ENCODE measurements at regions not wholly inside any gene's neighbourhood (a gene's known extent, or its start where the extent isn't known, plus 50 kb on each side); places are given as distances from the start of the nearest gene placed in this dataset.
"Not testable (repeated sequence)": the region's sequence is repeated elsewhere in the genome, so short reads cannot be mapped to it uniquely, and the experiment has no call there.

DNA sequence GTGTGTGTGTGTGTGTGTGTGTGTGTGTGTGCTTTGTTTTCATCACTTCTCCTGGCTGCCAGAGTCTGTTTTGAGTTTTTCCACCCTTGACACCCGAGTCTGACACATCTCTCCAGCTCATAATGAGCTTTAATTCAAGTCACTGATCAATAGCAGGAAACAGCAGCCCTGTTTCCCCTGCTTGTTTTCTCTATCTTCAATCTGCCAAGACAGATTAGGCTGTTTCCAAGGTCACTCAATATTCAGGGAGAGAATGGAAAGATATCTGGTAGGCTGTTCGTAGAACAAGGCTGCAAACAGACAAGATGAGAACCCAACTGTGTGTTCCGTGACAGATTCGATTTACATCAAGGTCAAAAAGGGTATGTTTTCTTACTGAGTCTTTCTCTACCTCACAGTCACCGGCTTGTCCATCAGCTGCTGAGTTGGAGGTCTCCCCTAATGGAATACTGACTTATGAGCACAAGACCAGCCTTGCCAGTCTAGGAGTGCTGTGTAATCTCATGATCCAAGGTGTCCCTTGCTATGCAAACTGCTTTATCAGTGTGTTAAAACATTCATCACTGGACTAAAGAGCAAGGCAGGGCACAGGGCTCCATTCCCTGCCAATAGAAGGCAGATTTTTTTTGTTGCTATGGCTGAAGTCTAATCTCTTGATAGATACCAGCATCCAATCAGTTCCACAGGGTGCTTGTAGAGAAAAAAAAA is 187.9 kb upstream of the LMCD1 start:
- Histone ChIP-seq H3K36me3 (no peaks in the 10 kb centered on the region), H3K27me3 (no peaks in the 10 kb centered on the region), H3K27ac (no peak overlapping the region), H3K4me1 (no peaks in the 10 kb centered on the region), H3K9me3 (no peaks in the 10 kb centered on the region), H3K4me3 (no peak overlapping the region)
- TF ChIP-seq, protein P1, sequence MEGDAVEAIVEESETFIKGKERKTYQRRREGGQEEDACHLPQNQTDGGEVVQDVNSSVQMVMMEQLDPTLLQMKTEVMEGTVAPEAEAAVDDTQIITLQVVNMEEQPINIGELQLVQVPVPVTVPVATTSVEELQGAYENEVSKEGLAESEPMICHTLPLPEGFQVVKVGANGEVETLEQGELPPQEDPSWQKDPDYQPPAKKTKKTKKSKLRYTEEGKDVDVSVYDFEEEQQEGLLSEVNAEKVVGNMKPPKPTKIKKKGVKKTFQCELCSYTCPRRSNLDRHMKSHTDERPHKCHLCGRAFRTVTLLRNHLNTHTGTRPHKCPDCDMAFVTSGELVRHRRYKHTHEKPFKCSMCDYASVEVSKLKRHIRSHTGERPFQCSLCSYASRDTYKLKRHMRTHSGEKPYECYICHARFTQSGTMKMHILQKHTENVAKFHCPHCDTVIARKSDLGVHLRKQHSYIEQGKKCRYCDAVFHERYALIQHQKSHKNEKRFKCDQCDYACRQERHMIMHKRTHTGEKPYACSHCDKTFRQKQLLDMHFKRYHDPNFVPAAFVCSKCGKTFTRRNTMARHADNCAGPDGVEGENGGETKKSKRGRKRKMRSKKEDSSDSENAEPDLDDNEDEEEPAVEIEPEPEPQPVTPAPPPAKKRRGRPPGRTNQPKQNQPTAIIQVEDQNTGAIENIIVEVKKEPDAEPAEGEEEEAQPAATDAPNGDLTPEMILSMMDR (IDR thresholded peaks at IDR 0.05), result no peak
- no peak for DNase-seq (ENCODE audit: low spot score)

DNA sequence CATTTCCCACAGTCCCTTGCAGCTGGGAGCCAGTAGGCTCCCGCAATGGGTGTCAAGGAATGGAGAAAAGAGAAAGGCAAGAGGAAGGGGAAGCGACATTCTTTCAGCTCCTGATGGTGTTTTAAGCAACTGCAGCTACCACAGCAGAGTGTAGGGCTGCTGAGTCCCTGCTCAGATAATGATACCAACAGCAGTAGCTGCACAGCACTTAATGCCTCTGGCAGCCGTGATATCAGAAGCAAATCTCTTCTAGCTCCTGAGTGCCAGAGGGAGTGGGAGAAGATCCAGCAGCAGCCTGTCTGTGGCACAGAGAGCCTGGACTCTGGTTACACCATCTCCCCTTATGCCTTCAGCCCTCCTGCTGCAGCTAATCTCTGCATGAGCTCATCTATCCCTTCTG is 186.1 kb upstream of the LMCD1 start:
- H3K27ac ChIP-seq; H3K9me3 ChIP-seq; H3K4me3 ChIP-seq; H3K36me3 ChIP-seq; H3K27me3 ChIP-seq; H3K4me1 ChIP-seq; DNase-seq (ENCODE audit: low spot score): not testable (repeated sequence)

DNA sequence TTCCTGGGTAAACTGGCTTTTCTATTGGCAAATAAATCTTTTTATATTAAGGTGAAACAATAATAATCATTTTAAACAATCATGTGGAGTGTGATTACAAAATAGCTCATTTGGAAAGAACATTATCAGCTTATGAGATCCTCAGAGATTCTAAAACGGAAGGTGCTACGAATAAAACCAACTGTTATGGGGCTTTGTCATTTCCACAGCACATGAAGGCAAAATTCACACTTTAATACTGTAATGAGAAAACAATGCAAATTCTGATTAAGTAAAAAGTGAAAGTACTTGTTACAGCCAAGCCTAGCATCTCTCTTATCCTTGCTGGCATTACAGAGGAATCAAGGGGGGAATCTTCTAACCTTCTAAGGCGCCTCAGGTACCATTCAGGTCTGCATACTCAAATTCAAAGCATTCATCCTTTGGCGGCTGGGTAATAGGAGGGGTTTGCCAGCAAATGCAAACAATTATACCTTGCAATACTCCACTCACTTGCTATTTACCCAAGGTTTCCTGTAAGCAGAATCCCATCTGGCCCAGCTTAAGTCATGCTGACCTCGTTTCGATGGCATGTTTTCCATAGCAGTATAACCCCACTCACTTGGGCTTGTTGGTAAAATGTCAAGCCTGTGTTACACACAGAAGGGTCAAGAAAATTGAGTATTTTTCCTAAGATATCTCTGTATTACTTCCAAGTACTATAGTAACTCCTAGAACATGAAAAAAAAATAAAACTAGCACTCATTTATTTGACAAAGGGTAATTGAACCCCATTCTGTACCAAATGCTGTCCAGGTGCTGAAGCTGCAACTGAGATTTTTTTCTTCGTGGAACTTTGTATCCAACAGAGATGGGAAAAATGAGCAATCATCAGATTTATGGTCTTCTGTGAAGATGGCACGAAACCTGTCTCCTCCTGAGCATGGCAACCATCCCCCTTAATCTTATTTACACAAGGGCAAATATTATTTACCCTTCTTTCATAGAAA is 183.7 kb upstream of the LMCD1 start:
- no peaks in the 10 kb centered on the region for H3K27me3 ChIP-seq
- no peaks in the 10 kb centered on the region for H3K9me3 ChIP-seq
- no peaks in the 10 kb centered on the region for H3K36me3 ChIP-seq
- no peaks in the 10 kb centered on the region for H3K4me1 ChIP-seq
- no peak overlapping the region for H3K27ac ChIP-seq
- no peak overlapping the region for H3K4me3 ChIP-seq
- TF ChIP-seq, protein P1 (IDR thresholded peaks at IDR 0.05), result no peak
- DNase-seq (ENCODE audit: low spot score), result no peak

DNA sequence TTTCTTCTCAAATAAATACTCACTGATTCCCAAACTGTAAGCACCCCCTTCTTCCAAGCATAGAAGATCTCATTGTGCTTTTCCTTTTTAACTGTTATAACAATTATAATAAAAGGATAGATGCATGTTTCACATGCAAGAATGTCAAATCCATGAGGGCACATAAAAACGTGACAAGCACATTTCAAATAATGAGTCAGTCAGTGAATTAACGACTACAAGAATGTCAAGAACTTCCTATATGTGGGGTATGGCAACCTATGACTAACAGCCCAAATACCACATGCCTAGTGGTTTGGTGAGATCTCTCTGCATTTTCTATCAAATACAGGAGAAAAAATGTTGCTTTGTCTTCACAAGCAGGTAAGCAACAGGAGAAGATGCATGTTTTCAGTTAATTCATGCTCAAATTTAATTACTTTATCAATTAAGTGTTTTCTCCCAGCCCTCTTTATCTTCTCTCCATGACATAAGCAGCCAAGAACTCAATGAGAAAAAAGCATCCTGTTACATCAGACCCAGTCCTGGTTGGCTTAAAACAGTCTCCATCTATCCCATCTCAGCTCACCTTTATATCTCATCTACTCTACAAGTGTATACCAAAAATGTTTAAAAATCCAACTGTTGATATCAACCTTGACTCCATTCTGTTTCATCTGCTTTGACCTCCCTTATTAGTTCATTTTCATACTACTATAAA is 181.5 kb upstream of the LMCD1 start:
- DNase-seq (ENCODE audit: low spot score), result no peak
- no peak overlapping the region for H3K4me3 ChIP-seq
- H3K27me3 ChIP-seq, result no peaks in the 10 kb centered on the region
- H3K4me1 ChIP-seq, result no peaks in the 10 kb centered on the region
- no peak overlapping the region for H3K27ac ChIP-seq
- TF ChIP-seq, protein P1 (IDR thresholded peaks at IDR 0.05), result no peak
- H3K9me3 ChIP-seq, result no peaks in the 10 kb centered on the region
- H3K36me3 ChIP-seq, result no peaks in the 10 kb centered on the region

DNA sequence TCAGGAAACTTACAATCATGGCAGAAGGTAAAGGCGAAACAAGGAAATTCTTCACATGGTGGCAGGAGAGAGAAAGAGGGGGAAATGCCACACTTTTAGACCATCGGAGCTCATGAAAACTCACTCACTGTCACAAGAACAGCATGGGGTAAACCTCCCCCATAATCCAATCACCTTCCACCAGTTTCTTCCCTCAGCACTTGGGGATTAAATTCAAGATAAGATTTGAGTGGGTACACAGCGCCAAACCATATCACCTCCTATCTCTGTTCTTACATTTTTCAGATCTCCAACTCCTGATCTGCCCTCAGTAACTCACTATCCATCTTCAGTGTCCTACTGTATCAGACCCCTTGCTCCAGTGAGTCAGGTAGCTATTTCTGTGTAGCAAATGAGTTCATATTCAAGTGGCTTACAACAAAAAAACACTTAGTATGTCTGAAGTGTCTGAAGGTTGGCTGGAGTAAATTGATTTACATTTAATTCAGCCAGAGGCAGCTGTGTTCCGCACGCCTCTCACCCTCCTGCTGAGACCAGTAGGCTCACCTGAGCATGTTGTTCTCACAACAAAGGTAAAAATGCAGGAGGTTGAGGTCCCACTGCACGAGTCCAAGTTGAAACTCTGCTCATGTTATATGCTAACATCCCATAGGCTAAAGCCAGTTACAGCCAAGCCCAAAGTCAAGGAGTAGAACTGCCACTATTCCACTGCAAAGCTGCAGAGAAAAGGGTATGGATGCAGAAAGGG is 180.7 kb upstream of the LMCD1 start:
- Histone ChIP-seq H3K9me3 (no peaks in the 10 kb centered on the region), H3K27ac (no peak overlapping the region), H3K36me3 (no peaks in the 10 kb centered on the region), H3K27me3 (no peaks in the 10 kb centered on the region), H3K4me3 (no peak overlapping the region), H3K4me1 (no peaks in the 10 kb centered on the region)
- TF ChIP-seq, protein P1 (IDR thresholded peaks at IDR 0.05), result no peak
- no peak for DNase-seq (ENCODE audit: low spot score)
